Effector memory CD8-positive, alpha-beta T cell (primary cell): ENCODE measurements at regions not wholly inside any gene's neighbourhood (a gene's known extent, or its start where the extent isn't known, plus 50 kb on each side); places are given as distances from the start of the nearest gene placed in this dataset.
A peak's percentile ranks its signal among the peaks of the same experiment; 100 is the strongest.
"Not testable (repeated sequence)": the region's sequence is repeated elsewhere in the genome, so short reads cannot be mapped to it uniquely, and the experiment has no call there.

Experiments used
- ATAC-seq: fragments of 150-1000 bp; cut with Tn5 transposase; replicated peaks from 2 replicates; pipeline ENCODE4 v1.10.0; 2021; ENCODE audit warnings: mild to moderate bottlenecking, moderate library complexity
- DNase-seq, 3 experiments: peaks; one replicate each; pipeline ENCODE4 v3.0.0; 2021
- H3K27ac Mint-ChIP-seq, 2 donors: one replicate each; pipeline ENCODE4 v1.8.0; 2022; ENCODE audit warnings: mild to moderate bottlenecking in 2 of 2, mixed read lengths in 2 of 2, moderate library complexity in 2 of 2
- H3K27me3 Mint-ChIP-seq, 2 donors: one replicate each; pipeline ENCODE4 v1.8.0; 2022; ENCODE audit warnings: mixed read lengths in 2 of 2
- H3K36me3 Mint-ChIP-seq: one replicate; pipeline ENCODE4 v1.8.0; 2022; ENCODE audit warnings: mild to moderate bottlenecking, moderate library complexity, mixed read lengths; ENCODE audit not compliant: insufficient read depth
- H3K4me1 Mint-ChIP-seq, 2 donors: one replicate each; pipeline ENCODE4 v1.8.0; 2022; ENCODE audit warnings: low read depth in 2 of 2, mixed read lengths in 2 of 2
- H3K4me3 Mint-ChIP-seq, 2 donors: one replicate each; pipeline ENCODE4 v1.8.0; 2022; ENCODE audit warnings: mild to moderate bottlenecking in 2 of 2, mixed read lengths in 2 of 2, moderate library complexity in 2 of 2
- H3K9me3 Mint-ChIP-seq, 2 donors: one replicate each; pipeline ENCODE4 v1.8.0; 2022; ENCODE audit warnings: mixed read lengths in 2 of 2

- DNase-seq (no peak), ATAC-seq (no peak)
- H3K36me3 Mint-ChIP-seq, result no peaks in the 10 kb centered on the region
- no peak overlapping the region for H3K4me3 Mint-ChIP-seq
- H3K4me1 Mint-ChIP-seq, result no peaks in the 10 kb centered on the region
- no peaks in the 10 kb centered on the region for H3K27me3 Mint-ChIP-seq
- H3K27ac Mint-ChIP-seq, result no peak overlapping the region
- H3K9me3 Mint-ChIP-seq, result no peaks in the 10 kb centered on the region
Observed at GRCh38 chr13:70520275-70521036, 412.2 kb upstream of the KLHL1 start.

- ATAC-seq (no peak), DNase-seq (no peak)
- H3K9me3 Mint-ChIP-seq, result peaks cover 0 to 1% of the 10 kb centered on the region in 2 donors
- H3K36me3 Mint-ChIP-seq, result no peaks in the 10 kb centered on the region
- H3K4me1 Mint-ChIP-seq, result no peaks in the 10 kb centered on the region
- no peak overlapping the region for H3K27ac Mint-ChIP-seq
- no peak overlapping the region for H3K4me3 Mint-ChIP-seq
- H3K27me3 Mint-ChIP-seq, result no peaks in the 10 kb centered on the region
Observed at GRCh38 chr13:70518081-70518480, 409.8 kb upstream of the KLHL1 start.

DNA sequence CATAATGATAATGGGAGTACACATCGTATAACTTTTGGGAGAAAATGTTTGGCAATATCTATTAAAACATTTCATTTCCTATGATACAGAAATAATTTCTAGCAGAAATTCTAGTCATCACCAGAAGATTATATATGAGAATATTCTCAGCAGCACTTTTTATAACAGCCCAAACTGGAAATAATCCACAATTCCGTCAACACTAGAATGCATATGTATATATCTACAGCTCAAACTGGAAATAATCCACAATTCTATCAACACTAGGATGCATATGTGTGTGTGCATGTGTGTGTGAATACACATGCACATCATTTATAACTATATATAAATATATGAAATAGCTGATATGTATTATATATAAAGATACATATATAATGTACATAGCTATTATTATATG is 408.0 kb upstream of the KLHL1 start:
- ATAC-seq (no peak), DNase-seq (no peak)
- Mint-ChIP-seq H3K4me1 (no peaks in the 10 kb centered on the region), H3K27ac (no peak overlapping the region), H3K36me3 (no peaks in the 10 kb centered on the region), H3K9me3 (peaks cover 0 to 7% of the 10 kb centered on the region in 2 donors), H3K27me3 (no peaks in the 10 kb centered on the region), H3K4me3 (no peak overlapping the region)

DNA sequence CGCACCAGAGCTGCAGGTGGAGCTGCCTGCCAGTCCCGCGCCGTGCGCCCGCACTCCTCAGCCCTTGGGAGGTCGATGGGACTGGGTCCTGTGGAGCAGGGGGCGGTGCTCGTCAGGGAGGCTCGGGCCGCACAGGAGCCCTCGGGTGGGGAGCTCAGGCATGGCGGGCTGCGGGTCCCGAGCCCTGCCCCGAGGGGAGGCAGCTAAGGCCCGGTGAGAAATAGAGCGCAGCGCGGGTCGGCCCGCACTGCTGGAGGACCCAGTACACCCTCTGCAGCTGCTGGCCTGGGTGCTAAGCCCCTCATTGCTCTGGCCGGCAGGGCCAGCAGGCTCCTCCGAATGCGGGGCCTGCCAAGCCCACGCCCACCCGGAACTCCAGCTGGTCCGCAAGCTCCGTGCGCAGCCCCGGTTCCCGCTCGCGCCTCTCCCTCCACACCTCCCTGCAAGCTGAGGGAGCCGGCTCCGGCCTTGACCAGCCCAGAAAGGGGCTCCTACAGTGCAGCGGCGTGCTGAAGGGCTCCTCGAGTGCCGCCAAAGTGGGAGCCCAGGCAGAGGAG is 403.7 kb upstream of the KLHL1 start:
- not testable (repeated sequence) for ATAC-seq, H3K36me3 Mint-ChIP-seq, H3K4me3 Mint-ChIP-seq, H3K27me3 Mint-ChIP-seq, H3K4me1 Mint-ChIP-seq, H3K27ac Mint-ChIP-seq, DNase-seq
- H3K9me3 Mint-ChIP-seq, result peaks cover 0 to 12% of the 10 kb centered on the region in 2 donors

DNA sequence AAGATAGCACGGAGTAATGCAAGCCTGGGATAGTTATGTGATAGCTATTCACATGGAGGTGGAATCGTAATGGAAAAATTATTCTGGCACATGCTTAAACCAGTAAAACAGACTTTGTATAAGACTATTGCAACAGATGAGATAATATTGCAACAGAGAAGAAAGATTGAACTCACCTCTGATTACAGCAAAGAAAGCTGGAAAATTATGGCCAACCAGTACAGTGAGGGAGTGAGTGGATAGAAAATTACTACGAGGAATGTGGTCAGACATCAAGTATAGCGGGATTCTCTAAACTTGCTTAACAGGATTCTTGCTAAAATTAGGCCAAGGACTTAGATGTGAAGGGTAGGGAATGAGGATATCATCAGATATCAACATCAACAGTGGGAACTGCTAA is 397.6 kb upstream of the KLHL1 start:
- DNase-seq, result no peak

DNA sequence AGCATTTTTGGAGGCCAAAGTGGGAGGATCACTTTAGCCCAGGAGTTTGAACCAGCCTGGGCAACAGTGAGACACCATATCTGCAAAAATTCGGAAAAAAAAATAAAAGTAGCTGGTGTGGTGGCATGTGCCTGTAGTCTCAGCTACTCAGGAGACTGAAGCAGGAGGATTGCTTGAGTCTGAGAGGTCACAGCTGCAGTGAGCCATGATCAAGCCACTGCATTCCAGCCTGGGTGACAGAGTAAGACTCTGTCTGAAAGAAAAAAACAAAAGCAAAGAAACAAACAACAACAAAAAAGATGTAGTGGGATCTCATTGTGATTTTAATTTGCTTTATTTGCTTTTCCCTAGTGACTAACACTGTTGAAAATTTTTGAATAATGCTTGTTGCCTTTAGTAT is 394.7 kb upstream of the KLHL1 start:
- ATAC-seq, result no peak
- H3K4me1 Mint-ChIP-seq, result no peaks in the 10 kb centered on the region
- H3K27ac Mint-ChIP-seq, result no peak overlapping the region
- no peak overlapping the region for H3K4me3 Mint-ChIP-seq
- no peaks in the 10 kb centered on the region for H3K27me3 Mint-ChIP-seq
- H3K9me3 Mint-ChIP-seq, result peaks cover 8 to 11% of the 10 kb centered on the region in 2 donors
- no peaks in the 10 kb centered on the region for H3K36me3 Mint-ChIP-seq
- DNase-seq, result no peak

More for the DNA sequence above, 397.6 kb upstream of the KLHL1 start:
- H3K36me3 Mint-ChIP-seq, result no peaks in the 10 kb centered on the region
- ATAC-seq, result no peak
- no peaks in the 10 kb centered on the region for H3K27me3 Mint-ChIP-seq
- H3K4me3 Mint-ChIP-seq, result no peak overlapping the region
- H3K4me1 Mint-ChIP-seq, result no peaks in the 10 kb centered on the region
- H3K27ac Mint-ChIP-seq, result no peak overlapping the region
- peaks cover 8 to 11% of the 10 kb centered on the region in 2 donors for H3K9me3 Mint-ChIP-seq

DNA sequence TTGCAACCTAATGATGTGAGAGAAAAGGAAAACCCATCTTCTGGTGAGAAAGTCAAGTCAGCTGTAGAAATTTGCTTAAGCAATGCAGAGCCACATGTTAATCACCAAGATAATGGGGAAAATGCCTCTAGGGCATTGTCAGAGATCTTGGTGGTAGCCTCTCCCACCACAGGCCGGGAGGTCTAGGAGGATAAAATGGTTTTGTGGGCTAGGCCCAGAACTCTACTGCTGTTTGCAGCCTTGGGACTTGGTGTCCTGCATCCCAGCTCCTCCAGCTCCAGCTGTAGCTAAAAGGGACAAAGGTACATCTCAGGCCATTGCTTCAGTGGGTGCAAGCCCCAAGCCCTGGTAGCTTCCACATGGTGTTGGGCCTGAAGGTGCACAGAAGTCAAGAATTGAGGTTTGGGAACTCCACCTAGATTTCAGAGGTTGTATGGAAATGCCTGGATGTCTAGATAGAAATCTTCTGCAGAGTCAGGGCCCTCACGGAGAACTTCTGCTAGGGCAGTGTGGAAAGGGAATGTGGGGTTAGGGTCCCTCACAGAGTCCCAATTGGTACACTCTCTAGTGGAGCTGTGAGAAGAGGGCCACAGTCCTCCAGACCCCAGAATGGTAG is 382.2 kb upstream of the KLHL1 start:
- H3K27me3 Mint-ChIP-seq, result no peaks in the 10 kb centered on the region
- ATAC-seq, result no peak
- H3K27ac Mint-ChIP-seq, result peak overlapping the region in 1 of 2 donors; percentile 31
- H3K9me3 Mint-ChIP-seq, result peaks cover 6 to 7% of the 10 kb centered on the region in 2 donors
- H3K4me1 Mint-ChIP-seq, result no peaks in the 10 kb centered on the region
- no peak for DNase-seq
- H3K36me3 Mint-ChIP-seq, result no peaks in the 10 kb centered on the region
- no peak overlapping the region for H3K4me3 Mint-ChIP-seq

- DNase-seq, result no peak
- H3K27me3 Mint-ChIP-seq, result no peaks in the 10 kb centered on the region
- H3K27ac Mint-ChIP-seq, result no peak overlapping the region
- no peaks in the 10 kb centered on the region for H3K4me1 Mint-ChIP-seq
- ATAC-seq, result no peak
- no peak overlapping the region for H3K4me3 Mint-ChIP-seq
- H3K9me3 Mint-ChIP-seq, result peaks cover 3 to 7% of the 10 kb centered on the region in 2 donors
- H3K36me3 Mint-ChIP-seq, result no peaks in the 10 kb centered on the region
Observed at GRCh38 chr13:70484931-70485330, 376.7 kb upstream of the KLHL1 start.

DNA sequence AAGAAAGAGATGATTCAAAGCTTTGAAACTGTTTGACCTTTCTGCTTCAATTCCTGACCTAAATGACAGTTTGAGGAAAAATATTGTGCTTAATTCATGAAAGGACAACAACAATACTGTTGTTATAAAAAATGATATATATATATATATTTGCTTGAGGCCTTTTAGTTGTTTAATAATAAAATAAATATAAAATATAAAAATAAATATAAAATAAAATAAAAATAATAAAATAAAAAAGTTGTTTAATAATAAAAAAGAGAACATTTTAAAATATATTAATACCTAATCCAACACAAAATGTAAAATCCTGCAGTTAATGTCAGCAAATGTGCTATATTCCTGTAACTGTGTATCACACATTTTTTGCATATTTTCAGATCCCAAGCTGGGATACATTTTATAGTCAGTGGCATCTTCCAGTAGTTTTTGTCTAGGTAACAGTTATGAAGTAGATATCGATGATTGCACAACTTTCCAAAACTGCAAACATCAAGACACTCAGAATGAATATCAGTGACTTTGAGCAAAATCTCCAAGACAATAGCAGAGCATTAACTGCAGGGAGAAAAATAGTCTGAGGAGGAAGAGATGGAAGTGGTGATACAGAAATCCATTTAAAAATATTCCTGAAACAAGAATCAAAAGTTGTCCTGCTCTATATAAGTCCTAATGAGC is 375.5 kb upstream of the KLHL1 start:
- no peak for ATAC-seq
- Mint-ChIP-seq H3K4me3 (no peak overlapping the region), H3K27ac (no peak overlapping the region), H3K9me3 (peaks cover 3 to 7% of the 10 kb centered on the region in 2 donors), H3K4me1 (no peaks in the 10 kb centered on the region), H3K27me3 (no peaks in the 10 kb centered on the region), H3K36me3 (no peaks in the 10 kb centered on the region)
- DNase-seq, result no peak

DNA sequence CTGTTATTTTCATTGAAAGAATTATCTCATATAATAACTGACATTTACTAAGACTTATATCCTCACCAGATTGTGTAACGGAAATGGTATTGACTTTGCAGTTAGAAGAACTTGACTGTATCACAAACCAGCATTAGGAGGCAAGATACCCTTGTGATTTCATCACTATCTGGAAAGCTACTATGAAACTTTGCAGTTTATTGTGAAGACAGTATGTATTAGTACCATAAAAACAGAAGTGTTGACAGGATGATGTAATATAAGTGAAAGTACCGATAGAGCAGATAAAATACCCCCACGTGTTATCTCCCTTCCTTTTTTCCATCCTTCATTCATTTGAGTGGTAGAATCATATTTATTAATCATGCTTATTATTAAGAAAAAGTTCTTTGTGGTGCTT is 365.7 kb upstream of the KLHL1 start:
- H3K9me3 Mint-ChIP-seq, result peaks cover 0 to 11% of the 10 kb centered on the region in 2 donors
- no peaks in the 10 kb centered on the region for H3K36me3 Mint-ChIP-seq
- no peak for ATAC-seq
- H3K27ac Mint-ChIP-seq, result no peak overlapping the region
- no peaks in the 10 kb centered on the region for H3K4me1 Mint-ChIP-seq
- no peak for DNase-seq
- H3K27me3 Mint-ChIP-seq, result no peaks in the 10 kb centered on the region
- H3K4me3 Mint-ChIP-seq, result no peak overlapping the region

DNA sequence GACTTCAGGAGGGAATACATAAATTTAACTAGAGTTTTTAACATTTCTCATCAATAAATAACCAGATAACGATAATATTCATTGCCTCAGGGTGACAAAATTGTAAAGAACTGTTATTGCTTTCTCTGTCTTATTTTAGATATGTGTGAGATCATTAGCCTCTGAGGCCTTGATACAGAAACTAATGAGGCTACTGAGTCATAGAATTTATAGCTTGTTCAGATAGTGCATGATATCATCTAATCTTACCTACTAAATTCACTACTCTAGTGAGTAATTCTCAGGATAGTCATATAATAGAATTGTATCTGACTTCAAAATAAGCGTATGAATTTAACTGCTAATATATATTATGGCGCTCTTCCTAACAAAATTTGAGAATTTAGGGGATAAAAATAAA is 360.8 kb upstream of the KLHL1 start:
- H3K27me3 Mint-ChIP-seq, result no peaks in the 10 kb centered on the region
- H3K36me3 Mint-ChIP-seq, result no peaks in the 10 kb centered on the region
- no peak for ATAC-seq
- peaks cover 0 to 12% of the 10 kb centered on the region in 2 donors for H3K9me3 Mint-ChIP-seq
- H3K27ac Mint-ChIP-seq, result no peak overlapping the region
- H3K4me3 Mint-ChIP-seq, result no peak overlapping the region
- no peak for DNase-seq
- no peaks in the 10 kb centered on the region for H3K4me1 Mint-ChIP-seq

DNA sequence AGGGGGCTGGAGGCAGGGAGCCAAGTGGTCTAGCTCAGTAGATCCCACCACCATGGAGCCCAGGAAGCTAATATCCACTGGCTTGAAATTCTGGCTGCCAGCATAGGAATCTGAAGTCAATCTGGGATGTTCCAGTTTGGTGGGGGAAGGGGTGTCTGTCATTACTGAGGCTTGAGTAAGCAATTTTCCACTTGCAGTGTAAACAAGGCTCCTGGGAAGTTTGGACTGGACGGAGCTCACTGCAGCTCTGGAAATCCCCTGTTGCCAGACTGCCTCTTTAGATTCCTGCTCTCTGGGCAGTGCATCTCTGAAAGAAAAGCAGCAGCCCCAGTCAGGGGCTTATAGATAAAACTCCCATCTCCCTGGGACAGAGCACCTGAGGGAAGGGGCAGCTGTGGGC is 349.2 kb upstream of the KLHL1 start:
- H3K36me3 Mint-ChIP-seq, result no peaks in the 10 kb centered on the region
- ATAC-seq, result no peak

GRCh38 chr13:70448820-70449219 is 340.6 kb upstream of the KLHL1 start:
- no peaks in the 10 kb centered on the region for H3K27me3 Mint-ChIP-seq
- H3K36me3 Mint-ChIP-seq, result no peaks in the 10 kb centered on the region
- no peak overlapping the region for H3K4me3 Mint-ChIP-seq

More for the DNA sequence above, 349.2 kb upstream of the KLHL1 start:
- Mint-ChIP-seq H3K4me3 (no peak overlapping the region), H3K27me3 (no peaks in the 10 kb centered on the region), H3K9me3 (peaks cover 9 to 14% of the 10 kb centered on the region in 2 donors), H3K27ac (no peak overlapping the region), H3K4me1 (no peaks in the 10 kb centered on the region)
- DNase-seq, result no peak

More at GRCh38 chr13:70448820-70449219, 340.6 kb upstream of the KLHL1 start:
- Mint-ChIP-seq H3K9me3 (peaks cover 9% of the 10 kb centered on the region in 2 donors), H3K27ac (no peak overlapping the region), H3K4me1 (no peaks in the 10 kb centered on the region)
- no peak for DNase-seq
- no peak for ATAC-seq
